B cell (primary cell): ENCODE measurements at regions not wholly inside any gene's neighbourhood (a gene's known extent, or its start where the extent isn't known, plus 50 kb on each side); places are given as distances from the start of the nearest gene placed in this dataset.

Experiments used
- EZH2 ChIP-seq: IDR thresholded peaks from 2 replicates; pipeline ENCODE4 v1.6.1; 2012; ENCODE audit warnings: borderline replicate concordance, low read depth, mild to moderate bottlenecking, moderate library complexity, low read length; ENCODE audit not compliant: insufficient read depth, poor library complexity, severe bottlenecking
- TF ChIP-seq, protein P1 (sequence below): fragments of 200-600 bp; IDR thresholded peaks from one replicate; pipeline ENCODE4 v1.8.0; 2022; ENCODE audit warnings: antibody characterized with exemption, mild to moderate bottlenecking

DNA sequence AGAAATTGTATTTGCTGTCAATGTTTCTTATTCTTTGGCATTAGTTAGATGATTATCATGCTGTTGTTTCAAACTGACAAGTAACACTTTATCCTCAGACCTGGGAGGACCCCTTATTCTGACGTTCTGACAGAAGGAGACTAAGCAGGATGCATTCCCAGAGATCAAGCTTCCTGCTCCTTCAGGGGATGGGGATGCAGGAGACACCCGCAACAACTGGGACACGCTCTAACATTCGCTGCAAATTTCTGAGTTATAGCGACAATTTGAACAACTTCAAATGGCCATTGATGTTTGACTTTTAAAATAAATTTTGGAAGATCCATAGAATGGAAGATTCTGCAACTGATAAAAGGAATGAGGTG, 69.0 kb upstream of the ZNF184 start:
- TF ChIP-seq, protein P1, sequence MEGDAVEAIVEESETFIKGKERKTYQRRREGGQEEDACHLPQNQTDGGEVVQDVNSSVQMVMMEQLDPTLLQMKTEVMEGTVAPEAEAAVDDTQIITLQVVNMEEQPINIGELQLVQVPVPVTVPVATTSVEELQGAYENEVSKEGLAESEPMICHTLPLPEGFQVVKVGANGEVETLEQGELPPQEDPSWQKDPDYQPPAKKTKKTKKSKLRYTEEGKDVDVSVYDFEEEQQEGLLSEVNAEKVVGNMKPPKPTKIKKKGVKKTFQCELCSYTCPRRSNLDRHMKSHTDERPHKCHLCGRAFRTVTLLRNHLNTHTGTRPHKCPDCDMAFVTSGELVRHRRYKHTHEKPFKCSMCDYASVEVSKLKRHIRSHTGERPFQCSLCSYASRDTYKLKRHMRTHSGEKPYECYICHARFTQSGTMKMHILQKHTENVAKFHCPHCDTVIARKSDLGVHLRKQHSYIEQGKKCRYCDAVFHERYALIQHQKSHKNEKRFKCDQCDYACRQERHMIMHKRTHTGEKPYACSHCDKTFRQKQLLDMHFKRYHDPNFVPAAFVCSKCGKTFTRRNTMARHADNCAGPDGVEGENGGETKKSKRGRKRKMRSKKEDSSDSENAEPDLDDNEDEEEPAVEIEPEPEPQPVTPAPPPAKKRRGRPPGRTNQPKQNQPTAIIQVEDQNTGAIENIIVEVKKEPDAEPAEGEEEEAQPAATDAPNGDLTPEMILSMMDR = no peak
- TF ChIP-seq EZH2 = no peak
